Esophagus mucosa (tissue), 1 donor: ENCODE measurements at regions not wholly inside any gene's neighbourhood (a gene's known extent, or its start where the extent isn't known, plus 50 kb on each side); places are given as distances from the start of the nearest gene placed in this dataset.
"Not testable (repeated sequence)": the region's sequence is repeated elsewhere in the genome, so short reads cannot be mapped to it uniquely, and the experiment has no call there.

Source experiments
- ATAC-seq: fragments of 200-7000 bp; cut with Tn5 transposase; one replicate; pipeline ENCODE4 v1.9.1; 2020
- donor health status: DM: yes; HTN: yes; CAD: no.

GRCh38 chr5:125451622-125452021, 705.2 kb upstream of the ZNF608 start:
- ATAC-seq = no peak

- no peak for ATAC-seq
Observed at GRCh38 chr5:125452991-125453390, 706.6 kb upstream of the ZNF608 start.

DNA sequence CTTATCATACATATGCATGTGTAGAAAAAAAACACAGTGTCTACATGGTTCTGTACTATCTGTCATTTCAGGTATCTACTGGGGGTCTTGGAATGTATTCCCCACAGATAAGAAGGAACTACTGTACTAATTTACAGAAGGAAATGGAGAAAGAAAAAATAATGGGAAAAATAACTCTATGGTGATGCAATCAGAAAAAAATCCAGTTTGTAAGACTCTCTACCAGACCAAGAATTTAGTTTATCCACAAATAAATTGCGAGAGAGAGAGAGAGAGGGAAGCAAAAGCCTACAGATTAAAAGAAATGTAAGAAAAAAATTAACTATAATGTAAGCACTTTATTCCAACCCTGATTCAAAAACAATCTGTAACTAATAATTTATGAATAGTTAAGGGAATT, 708.6 kb upstream of the ZNF608 start:
- ATAC-seq = no peak

GRCh38 chr5:125456005-125456404, 709.6 kb upstream of the ZNF608 start:
- not testable (repeated sequence) for ATAC-seq

GRCh38 chr5:125457617-125458016, 711.2 kb upstream of the ZNF608 start:
- ATAC-seq = no peak

DNA sequence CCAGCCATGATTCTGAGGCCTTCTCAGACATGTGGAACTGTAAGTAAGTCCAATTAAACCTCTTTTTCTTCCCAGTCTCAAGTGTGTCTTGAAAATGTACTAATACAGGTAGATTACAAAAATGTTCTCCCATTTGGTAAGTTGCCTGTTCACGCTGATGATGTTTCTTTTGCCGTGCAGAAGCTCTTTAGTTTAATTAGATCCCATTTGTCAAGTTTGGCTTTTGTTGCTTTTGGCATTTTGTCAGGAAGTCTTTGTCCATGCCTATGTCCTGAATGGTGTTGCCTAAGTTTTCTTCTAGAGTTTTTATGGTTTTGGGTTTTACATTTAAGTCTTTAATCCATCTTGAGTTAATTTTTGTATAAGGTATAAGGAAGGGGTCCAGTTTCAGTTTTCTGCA, 712.5 kb upstream of the ZNF608 start:
- not testable (repeated sequence) for ATAC-seq

GRCh38 chr5:125461641-125462072, 715.2 kb upstream of the ZNF608 start:
- no peak for ATAC-seq

DNA sequence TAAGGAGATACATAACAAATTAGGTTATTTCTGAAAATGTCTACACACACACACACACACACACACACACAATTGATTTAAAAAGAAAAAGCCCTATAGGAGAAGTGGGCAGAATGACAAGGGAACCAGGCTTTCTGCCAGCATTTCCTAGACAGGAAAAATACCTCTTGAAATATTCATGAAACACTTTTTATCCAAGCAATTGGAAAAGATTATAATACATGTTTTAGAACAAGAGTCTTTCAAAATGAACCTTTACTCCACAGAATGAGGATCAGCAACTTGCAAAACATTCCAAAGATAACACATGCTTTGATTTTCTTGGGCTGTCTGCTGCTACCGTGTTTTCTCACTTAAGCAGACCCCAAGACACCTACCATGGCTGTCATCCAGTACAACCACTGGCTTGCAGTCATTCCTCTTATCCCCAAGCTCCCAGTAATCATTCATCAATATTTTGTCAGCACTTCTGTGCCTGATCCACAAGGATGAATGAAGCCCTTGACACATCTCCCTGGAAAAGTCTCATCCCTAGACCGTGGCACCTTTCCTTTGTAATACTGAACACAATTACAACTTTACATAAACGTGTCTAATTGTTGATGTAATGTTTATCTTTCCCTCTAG, 717.1 kb upstream of the ZNF608 start:
- no peak for ATAC-seq

DNA sequence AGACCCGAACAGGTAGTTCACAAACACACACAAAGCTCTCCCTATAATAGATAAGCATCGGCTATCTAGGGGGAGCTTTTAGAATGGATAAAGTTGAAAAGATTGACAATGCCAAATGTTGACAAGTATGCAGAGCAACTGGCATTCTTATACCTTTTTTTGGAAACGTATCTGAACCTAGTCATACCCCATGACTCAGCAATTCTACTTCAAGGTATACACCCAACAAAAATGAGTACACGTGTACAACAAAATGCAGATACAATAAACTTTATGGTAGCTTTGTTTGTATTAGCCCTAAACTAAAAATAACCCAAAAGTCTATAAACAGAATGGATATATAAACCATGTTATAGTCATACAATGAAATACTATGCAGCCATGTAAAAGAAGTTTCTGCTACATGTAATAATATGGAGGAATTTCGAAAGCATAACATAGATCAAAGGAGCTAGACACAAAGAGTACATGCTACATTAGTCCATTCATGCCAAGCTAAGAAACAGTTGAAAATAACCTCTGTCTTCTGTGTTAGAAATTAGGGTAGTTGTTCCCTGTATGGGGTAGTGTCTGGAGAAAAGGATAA, 718.5 kb upstream of the ZNF608 start:
- ATAC-seq = no peak

DNA sequence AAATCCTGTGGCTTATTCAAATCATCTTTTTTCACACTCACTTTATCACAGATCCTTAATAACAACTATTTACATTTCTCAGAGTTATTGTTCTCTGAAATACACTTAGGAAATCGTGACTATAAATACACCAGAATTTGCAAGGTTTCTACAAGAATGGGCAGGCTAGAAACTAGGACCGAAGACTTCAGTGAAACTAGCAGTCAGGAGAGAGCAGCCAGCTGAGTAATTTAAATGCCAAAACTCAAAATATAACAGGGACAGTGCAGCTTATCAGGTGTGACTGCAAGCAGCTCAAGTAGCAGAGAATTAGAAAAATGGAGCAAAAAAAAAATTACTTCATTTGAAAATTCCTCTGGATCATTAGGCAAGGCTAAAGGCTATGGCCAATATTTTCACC, 719.3 kb upstream of the ZNF608 start:
- no peak for ATAC-seq

DNA sequence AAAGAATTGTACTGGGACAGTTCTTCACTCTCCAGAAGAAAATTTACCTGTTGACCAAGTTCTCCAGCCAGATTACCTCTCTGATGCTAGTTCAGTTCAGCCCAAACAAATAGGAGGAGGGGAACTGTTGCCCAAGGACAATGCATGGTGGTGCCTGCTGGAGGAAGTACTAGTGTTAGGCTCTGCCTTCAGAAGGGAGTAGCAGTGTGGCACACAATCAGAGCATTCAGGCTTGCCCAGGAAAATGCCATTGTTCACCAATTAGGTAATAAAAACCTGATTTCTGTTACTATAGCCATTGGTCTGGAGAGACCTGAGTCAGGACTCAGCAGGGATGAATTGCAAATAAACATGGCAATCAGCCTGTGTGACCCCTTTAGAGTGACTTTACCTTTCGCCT, 720.8 kb upstream of the ZNF608 start:
- no peak for ATAC-seq

- no peak for ATAC-seq
Observed at GRCh38 chr5:125470280-125470902, 724.0 kb upstream of the ZNF608 start.

GRCh38 chr5:125476901-125477585, 730.6 kb upstream of the ZNF608 start:
- ATAC-seq = no peak

- no peak for ATAC-seq
Observed at GRCh38 chr5:125477586-125477975, 731.1 kb upstream of the ZNF608 start.

DNA sequence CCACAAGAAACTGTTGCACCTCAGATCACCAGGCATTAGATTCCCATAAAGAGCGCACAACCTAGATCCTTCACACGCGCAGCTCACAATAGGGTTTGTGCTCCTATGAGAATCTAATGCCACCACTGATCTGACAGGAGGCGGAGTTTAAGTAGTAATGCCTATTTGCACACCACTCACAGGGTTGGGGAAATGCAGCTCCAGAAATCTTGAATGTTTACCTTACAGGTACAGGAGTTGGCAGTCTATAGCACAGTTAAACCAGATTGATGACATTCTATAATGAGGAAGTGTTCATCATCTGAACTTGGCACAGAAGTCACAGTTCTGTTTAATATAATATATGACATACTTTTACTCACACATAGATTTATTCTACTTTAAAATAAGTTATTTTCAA, 732.2 kb upstream of the ZNF608 start:
- peak; percentile 99 for ATAC-seq

DNA sequence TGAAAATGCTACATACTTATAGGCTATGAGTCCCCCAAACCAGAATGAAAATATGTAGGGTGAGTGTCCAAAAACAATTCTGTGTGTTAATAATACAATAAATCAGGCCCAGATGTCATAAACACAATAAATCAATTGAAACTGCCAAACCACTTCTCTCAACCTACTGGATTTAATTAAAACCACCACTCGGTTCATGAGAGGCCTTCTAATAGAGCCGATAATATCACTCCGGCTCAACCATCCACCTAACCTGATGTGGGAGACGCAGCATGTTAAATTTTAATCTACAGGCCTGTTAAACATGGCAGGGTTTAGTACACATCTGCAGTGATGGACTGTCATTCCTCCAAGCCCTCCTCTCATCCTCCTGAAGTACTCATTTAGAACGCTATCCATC, 734.5 kb upstream of the ZNF608 start:
- no peak for ATAC-seq

GRCh38 chr5:125481506-125482465, 735.3 kb upstream of the ZNF608 start:
- ATAC-seq = no peak

DNA sequence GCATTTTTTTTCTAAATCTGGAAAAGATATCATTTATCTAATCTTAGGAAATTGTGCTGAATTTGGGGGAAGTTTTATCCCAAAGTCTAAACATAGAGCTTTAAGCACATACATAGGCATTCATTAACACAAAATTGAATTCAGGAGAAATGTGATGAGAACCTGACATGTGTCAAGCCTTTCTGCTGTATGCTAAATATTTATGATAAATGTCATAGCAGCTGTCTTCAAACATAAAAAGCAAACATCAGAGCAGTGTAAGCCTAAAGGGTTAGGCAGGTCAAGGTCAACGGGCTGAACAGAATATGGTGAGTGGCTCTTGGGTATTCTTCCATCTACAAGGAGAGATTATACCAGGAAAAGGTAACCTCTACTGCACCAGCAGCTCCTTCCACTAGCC, 737.2 kb upstream of the ZNF608 start:
- ATAC-seq = no peak

DNA sequence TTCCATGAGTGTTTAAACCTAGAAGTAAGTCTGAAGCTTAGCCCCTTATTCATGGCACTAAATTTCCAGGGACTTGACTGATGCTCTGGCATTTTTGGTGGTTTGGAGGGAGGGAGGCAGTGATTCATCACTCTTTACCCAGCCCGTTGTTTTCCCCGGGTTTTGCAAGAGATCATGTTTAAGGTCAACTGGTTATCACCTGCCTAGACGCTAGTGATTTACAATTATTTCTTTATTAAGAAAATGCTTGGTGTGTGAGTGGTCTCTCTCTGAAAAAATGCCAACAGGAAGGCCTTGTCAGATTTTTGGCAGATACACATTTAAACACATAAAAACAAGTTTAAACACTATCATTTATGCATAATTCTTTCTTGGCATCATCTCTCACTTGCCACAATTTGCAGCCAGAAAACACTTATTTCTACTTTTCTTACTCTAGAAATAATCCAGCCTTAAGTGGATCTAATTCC, 737.9 kb upstream of the ZNF608 start:
- ATAC-seq = peak; percentile 50

DNA sequence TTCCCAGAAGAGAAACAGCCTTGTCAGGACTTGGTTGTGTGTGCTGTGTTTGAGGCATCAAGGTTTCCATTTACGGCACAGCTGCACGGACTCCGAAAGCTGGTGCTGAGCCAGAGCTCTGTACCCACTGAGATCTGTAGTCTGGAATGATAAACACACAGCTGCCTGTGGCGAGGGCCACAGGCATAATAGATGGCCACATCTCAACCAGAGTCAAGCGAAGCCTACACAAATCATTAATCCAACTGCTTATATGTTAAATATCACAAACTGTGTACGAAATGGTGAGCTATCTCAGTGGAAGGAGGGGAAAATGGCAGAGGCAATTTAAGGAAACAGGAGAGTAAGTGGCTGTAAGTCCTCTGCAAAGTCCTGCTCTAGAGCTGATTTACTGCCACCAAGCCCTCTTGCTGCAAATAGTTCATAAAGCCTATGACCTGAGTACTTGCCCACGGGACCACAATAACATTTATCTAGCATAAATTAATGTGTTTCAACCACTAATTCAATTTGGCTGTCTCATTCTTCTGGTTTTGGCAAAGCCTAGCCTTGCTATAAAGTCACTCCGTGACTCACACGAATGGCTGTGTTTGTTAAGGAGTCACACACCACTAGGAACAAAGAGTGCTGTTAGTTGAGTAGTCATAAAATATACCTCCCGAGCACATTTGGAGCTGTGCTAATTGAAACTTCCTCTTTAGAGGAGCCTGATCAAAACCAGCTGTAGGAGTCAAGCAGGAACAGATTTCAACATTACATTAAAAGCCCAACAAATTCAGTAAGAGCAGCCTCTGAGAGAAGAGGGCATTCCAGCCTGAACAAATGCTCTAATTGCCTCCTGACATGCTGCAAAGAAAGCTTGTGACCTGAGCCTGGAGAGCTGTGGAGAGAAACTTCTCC, 738.6 kb upstream of the ZNF608 start:
- ATAC-seq = peak; percentile 98

- ATAC-seq = no peak
Observed at GRCh38 chr5:125485771-125486170, 739.3 kb upstream of the ZNF608 start.
